HG02884 (cell line): ENCODE measurements at regions not wholly inside any gene's neighbourhood (a gene's known extent, or its start where the extent isn't known, plus 50 kb on each side); places are given as distances from the start of the nearest gene placed in this dataset.
"Not testable (repeated sequence)": the region's sequence is repeated elsewhere in the genome, so short reads cannot be mapped to it uniquely, and the experiment has no call there.

ENCODE experiments used
- ATAC-seq: cut with Tn5 transposase; IDR thresholded peaks from one replicate; pipeline ENCODE4 v1.9.1; 2021; ENCODE audit warnings: mild to moderate bottlenecking, moderate library complexity; ENCODE audit not compliant: unreplicated experiment

- ATAC-seq, result no peak
Observed at GRCh38 chr3:166274351-166275023, 437.3 kb upstream of the BCHE start.

DNA sequence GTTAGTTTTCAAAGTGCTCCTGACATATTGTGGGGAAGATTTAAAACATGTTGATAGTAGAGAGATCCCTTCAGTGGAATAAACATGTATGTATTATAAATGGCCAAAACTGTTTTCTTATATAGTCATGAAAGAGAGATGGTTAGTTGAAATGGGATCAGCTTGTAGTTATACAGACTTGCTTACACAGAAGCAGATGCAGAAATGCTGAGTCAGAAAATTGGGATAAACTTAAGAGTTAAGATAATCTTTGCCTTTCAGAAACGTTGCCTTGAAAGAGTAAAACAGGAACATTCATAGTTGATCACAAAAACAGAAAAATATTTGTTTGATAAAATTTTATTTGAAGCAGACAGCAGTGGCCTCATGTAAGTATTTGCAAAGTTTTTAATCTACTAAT is 433.2 kb upstream of the BCHE start:
- no peak for ATAC-seq

GRCh38 chr3:166265153-166265552 is 427.9 kb upstream of the BCHE start:
- ATAC-seq, result no peak

DNA sequence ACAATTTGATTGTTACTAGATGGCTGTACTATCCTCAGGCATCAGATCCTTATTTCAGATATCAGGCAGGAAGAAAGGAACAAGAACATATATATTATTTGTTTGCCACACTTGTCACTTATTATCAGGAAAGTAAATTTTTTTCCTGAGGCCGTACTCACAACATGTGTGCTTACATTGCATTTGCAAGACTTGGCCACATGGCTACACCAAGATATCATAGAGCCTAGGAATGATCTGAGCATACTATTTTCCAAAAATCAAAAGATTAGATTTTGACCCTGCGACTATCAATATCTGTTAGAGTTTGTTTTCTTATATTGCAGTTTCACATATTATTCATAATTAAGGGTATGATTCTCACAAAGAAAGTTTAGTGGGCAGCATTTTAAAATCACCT is 426.2 kb upstream of the BCHE start:
- ATAC-seq, result no peak

DNA sequence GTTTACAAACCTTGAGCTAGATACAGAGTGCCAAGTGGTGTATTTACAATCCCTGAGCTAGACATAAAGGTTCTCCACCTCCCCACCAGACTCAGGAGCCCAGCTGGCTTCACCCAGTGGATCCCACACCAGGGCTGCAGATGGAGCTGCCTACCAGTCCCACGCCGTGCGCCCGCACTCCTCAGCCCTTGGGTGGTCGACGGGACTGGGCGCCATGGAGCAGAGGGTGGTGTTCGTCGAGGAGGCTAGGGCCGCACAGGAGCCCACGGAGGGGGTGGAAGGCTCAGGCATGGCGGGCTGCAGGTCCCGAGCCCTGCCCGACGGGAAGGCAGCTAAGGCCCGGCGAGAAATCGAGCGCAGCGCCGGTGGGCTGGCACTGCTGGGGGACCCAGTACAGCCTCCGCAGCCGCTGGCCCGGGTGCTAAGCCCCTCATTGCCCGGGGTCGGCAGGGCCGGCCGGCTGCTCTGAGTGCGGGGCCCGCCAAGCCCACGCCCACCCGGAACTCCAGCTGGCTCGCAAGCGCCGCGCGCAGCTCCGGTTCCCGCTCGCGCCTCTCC is 421.1 kb upstream of the BCHE start:
- not testable (repeated sequence) for ATAC-seq

GRCh38 chr3:166257715-166258114 is 420.5 kb upstream of the BCHE start:
- ATAC-seq, result no peak

GRCh38 chr3:166248784-166249183 is 411.6 kb upstream of the BCHE start:
- ATAC-seq, result no peak

- ATAC-seq, result no peak
Observed at GRCh38 chr3:166243511-166243910, 406.3 kb upstream of the BCHE start.

GRCh38 chr3:166223120-166223519 is 385.9 kb upstream of the BCHE start:
- no peak for ATAC-seq

- no peak for ATAC-seq
Observed at GRCh38 chr3:166211451-166211850, 374.2 kb upstream of the BCHE start.

DNA sequence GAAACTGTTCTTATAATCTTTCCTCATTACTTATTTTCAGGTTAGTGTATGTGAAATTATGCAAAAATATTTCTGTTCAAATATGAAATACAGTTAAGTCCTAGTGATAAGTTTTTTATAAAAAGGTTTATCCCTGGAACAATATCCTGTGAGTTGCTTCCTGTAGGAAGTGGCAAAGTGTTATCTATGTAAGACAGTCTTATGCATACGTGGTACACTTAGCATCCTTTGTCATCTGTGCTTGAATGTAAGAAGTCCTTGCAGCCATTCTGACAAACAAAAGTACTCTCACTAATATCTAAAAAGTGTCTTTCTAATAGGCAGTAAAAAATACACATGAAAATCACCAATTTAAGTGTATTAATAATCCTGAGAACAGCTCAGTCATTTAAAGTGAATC is 372.5 kb upstream of the BCHE start:
- ATAC-seq, result no peak

GRCh38 chr3:166205158-166205557 is 367.9 kb upstream of the BCHE start:
- no peak for ATAC-seq

DNA sequence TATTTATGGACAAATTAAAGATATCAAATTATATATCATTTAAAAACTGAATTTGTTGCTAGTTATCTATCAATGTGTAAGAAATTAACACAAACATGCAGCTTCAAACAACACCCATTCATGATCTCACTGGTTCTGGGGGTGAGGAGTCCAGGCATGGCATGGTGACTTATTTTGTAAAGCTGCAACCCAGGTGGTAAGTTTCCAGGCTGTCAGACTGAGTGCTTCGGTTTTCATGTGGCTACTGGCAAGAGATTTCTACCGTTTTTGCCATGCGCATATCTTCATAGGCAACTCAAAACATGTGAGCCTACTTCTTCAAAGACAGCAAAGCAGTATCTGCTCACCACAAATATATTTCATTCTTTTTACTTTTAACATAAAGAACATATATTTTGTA is 364.3 kb upstream of the BCHE start:
- no peak for ATAC-seq

GRCh38 chr3:166199491-166199890 is 362.3 kb upstream of the BCHE start:
- ATAC-seq, result no peak

DNA sequence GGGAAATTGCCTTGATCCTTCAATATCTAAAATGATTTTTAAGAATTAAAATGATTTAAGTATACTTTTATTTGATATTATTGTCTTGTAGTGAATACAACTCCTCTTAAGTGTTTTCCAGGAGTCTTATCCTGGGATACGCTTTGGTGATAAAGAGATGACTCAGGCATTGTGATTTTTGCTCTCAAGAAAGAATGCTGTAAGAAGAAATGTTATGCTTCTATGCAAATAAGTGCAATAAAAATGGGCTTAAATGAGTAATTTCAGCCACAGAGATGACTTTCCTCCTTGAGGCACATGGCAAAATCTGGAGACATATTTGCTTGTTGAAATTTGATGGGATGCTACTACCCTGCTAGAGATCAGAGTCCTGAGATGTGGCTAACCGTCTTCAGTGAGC is 358.6 kb upstream of the BCHE start:
- ATAC-seq, result no peak

- ATAC-seq, result no peak
Observed at GRCh38 chr3:166191411-166191810, 354.2 kb upstream of the BCHE start.

- ATAC-seq, result no peak
Observed at GRCh38 chr3:166190360-166190759, 353.1 kb upstream of the BCHE start.

DNA sequence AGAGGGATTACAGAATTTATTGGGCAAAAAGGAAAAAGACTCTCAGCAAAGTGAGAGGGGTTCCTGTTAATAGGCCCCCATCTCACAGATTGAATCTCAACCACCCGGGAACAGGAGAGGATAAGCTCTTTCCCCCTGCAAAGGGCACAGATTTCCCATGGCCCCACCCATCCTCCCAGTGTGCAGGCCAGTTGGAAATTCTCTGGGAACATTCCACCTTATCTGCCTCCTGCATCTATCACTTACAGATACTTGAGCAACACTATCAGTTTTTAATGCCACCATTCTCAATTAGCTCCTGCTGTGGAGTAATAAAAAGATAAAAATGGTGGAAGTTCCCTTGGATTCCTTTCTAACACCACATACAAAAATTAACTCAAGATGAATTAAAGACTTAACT is 350.0 kb upstream of the BCHE start:
- ATAC-seq, result no peak

DNA sequence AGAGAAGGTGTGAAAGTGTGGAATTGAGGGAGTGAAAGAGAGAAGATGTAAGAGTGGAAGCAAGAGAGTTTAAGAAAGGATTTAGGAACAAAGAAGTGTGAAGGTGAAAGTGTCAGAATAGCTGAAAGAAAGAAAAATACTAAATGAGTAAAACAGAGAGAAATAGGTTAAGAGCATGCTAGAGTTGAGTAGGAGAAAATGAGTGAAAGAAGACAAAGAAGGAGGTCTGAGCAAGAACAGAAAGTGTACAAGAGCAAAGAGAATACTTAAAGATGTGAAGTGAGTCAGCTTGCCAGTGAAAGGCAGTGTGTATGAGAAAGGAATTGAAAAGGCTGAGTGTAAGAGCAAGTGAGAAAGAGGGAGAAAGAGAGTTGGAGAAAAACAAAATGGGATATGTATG is 348.8 kb upstream of the BCHE start:
- ATAC-seq, result no peak

DNA sequence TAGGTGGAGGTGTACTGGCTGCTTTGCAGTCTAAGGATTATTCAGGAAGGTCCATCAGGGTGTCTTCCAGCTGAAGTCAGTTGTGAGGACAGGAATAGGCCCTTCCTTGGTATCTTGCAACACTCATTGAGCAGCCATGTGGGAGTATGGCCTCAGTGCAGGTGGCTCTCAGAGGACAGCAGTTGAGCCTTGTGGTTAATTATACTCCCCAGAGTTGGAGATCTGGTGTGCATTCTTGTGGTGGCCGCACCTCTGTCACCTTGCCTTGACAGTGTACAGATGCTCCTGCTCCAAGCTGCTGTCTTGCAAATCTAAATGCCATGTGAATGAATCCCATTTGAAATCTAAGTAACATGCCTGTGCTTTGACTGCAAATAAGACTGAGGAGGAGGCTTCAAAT is 339.9 kb upstream of the BCHE start:
- ATAC-seq, result no peak

GRCh38 chr3:166171695-166172094 is 334.5 kb upstream of the BCHE start:
- ATAC-seq, result no peak

- no peak for ATAC-seq
Observed at GRCh38 chr3:166169681-166170080, 332.5 kb upstream of the BCHE start.

DNA sequence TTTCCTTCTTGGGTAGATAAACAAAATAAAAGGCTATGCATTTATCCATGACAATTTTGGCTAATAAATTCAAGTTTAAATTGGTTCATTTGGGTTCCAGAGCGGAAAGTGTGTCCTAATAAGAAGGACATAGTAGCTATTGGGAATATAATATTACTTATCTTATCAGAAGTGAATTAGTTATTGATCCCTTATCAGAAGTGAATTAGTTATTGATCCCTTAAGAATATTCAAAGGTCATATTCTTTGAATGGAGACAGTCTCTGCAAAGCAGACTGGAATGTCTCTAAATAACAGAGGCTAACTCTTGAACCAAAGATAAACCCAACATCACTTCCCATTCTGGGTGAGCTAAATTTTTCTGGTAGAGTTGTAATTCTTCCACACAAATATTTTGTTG is 290.7 kb upstream of the BCHE start:
- no peak for ATAC-seq
